Peyer's patch (tissue), 4 donors: ENCODE measurements at regions not wholly inside any gene's neighbourhood (a gene's known extent, or its start where the extent isn't known, plus 50 kb on each side); places are given as distances from the start of the nearest gene placed in this dataset.
"Not testable (repeated sequence)": the region's sequence is repeated elsewhere in the genome, so short reads cannot be mapped to it uniquely, and the experiment has no call there.

ENCODE experiments used
- DNase-seq, 3 donors: peaks; one replicate each; pipeline ENCODE4 v3.0.0-alpha.2; 2017 to 2019
- H3K27ac ChIP-seq, 4 donors: fragments of 200-600 bp; sonication (generic); one replicate each; pipeline ENCODE4 v1.5.1; 2016 to 2019
- H3K27me3 ChIP-seq, 2 donors: fragments of 200-600 bp; sonication (generic); one replicate each; pipeline ENCODE4 v1.5.1; 2019
- H3K36me3 ChIP-seq, 3 donors: fragments of 200-600 bp; sonication (generic); one replicate each; pipeline ENCODE4 v1.5.1; 2016 to 2019
- H3K4me1 ChIP-seq, 4 donors: fragments of 200-600 bp; sonication (generic); one replicate each; pipeline ENCODE4 v1.5.1; 2016 to 2019
- H3K4me3 ChIP-seq, 4 donors: fragments of 200-600 bp; sonication (generic); 1 replicate in 3 of 4; 2 replicates in 1 of 4; pipeline ENCODE4 v1.5.1; 2016 to 2019; ENCODE audit warnings: mild to moderate bottlenecking in 1 of 4
- H3K9me3 ChIP-seq, 4 donors: fragments of 200-600 bp; sonication (generic); one replicate each; pipeline ENCODE4 v1.5.1; 2016 to 2019; ENCODE audit warnings: mild to moderate bottlenecking in 1 of 4
- POLR2A ChIP-seq, 2 donors: fragments of 450-650 bp; IDR thresholded peaks; one replicate each; pipeline ENCODE4 v1.5.1; 2017; ENCODE audit warnings: antibody characterized with exemption in 2 of 2, mild to moderate bottlenecking in 2 of 2, moderate library complexity in 2 of 2
- TF ChIP-seq, protein P1 (sequence below), 6 experiments: fragments of 450-650 bp in 4 of 6; fragments of 200-600 bp in 2 of 6; sonication (generic) in 1 of 6; IDR thresholded peaks; one replicate each; pipeline ENCODE4 v1.5.1; 2017 to 2019; ENCODE audit warnings: antibody characterized with exemption in 6 of 6, mild to moderate bottlenecking in 3 of 6, moderate library complexity in 1 of 6

DNA sequence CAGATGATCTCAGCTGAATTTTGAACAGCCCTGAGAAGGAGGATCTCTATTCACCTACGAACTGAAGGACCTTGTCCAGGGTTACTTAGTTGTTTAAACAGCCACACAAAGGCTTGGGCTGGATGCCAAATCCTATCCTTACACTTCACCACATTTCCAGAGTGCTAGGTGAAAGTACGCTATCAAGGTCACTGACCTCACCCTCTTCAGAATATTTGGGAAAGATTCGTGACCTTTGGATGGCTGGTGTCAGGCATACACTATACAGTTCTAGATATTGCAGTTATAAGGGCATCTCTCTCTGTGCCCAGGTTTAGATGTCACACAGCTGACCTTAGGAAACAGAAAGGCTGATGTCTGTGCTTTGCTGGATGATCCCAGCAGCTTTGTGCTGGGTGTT is 61.2 kb upstream of the ABLIM1 start:
- H3K4me1 ChIP-seq: peaks cover 0 to 9% (median 0%) of the 10 kb centered on the region in 4 donors
- no peaks in the 10 kb centered on the region for H3K36me3 ChIP-seq
- H3K9me3 ChIP-seq: no peaks in the 10 kb centered on the region
- DNase-seq: peak in 1 of 3 donors; percentile 66
- TF ChIP-seq, protein P1, sequence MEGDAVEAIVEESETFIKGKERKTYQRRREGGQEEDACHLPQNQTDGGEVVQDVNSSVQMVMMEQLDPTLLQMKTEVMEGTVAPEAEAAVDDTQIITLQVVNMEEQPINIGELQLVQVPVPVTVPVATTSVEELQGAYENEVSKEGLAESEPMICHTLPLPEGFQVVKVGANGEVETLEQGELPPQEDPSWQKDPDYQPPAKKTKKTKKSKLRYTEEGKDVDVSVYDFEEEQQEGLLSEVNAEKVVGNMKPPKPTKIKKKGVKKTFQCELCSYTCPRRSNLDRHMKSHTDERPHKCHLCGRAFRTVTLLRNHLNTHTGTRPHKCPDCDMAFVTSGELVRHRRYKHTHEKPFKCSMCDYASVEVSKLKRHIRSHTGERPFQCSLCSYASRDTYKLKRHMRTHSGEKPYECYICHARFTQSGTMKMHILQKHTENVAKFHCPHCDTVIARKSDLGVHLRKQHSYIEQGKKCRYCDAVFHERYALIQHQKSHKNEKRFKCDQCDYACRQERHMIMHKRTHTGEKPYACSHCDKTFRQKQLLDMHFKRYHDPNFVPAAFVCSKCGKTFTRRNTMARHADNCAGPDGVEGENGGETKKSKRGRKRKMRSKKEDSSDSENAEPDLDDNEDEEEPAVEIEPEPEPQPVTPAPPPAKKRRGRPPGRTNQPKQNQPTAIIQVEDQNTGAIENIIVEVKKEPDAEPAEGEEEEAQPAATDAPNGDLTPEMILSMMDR (IDR thresholded peaks at IDR 0.05): no peak
- no peak for TF ChIP-seq POLR2A (IDR thresholded peaks at IDR 0.05)
- H3K4me3 ChIP-seq: no peak overlapping the region
- peak overlapping the region in 1 of 4 donors; percentile 6 for H3K27ac ChIP-seq
- no peaks in the 10 kb centered on the region for H3K27me3 ChIP-seq

DNA sequence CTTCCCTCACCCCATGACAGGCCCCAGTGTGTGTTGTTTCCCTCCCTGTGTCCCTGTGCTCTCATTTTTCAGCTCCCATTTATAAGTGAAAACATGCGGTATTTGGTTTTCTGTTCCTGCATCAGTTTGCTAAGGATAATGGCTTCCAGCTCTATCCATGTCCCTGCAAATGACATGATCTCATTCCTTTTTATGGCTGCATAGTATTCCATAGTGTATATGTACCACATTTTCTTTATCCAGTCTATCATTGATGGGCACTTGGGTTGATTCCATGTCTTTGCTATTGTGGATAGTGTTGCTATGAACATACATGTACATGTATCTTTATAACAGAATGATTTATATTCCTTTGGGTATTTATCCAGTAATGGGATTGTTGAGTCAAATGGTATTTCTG is 61.9 kb upstream of the ABLIM1 start:
- H3K4me1 ChIP-seq, H3K9me3 ChIP-seq, H3K27ac ChIP-seq, H3K36me3 ChIP-seq, H3K27me3 ChIP-seq, DNase-seq, H3K4me3 ChIP-seq: not testable (repeated sequence)

DNA sequence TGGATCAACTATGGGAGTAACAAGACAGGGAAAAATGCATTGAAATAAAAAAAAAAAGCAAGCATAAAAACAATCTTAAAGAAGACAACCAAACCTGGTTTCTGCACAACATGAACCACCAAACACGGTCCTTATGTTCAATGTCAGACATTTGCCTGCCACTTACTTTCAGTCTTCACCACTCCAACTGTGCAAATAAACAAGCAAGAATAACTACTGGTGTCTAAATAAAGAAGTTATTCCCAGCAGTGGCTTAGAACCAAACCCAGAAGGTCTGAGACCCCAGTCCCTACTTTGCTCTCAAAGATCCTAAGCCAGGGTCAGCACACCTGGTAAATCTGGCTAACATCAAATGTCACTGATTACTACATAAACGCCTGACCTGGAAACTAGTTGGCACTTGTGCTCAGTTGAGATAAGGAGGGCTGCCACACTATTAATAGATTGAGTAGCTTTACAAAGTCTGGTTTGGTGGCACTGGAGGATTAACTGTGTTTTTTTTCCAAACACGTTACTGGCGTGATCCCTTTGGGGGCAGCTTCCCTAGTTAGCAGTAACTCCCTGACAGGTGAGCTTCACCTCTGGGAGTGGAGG is 62.7 kb upstream of the ABLIM1 start:
- no peak for DNase-seq
- H3K27me3 ChIP-seq: no peaks in the 10 kb centered on the region
- H3K4me3 ChIP-seq: no peak overlapping the region
- no peak overlapping the region for H3K27ac ChIP-seq
- TF ChIP-seq POLR2A (IDR thresholded peaks at IDR 0.05): no peak
- TF ChIP-seq, protein P1 (IDR thresholded peaks at IDR 0.05): no peak
- peaks cover 0 to 6% (median 0%) of the 10 kb centered on the region in 4 donors for H3K4me1 ChIP-seq
- no peaks in the 10 kb centered on the region for H3K9me3 ChIP-seq
- no peaks in the 10 kb centered on the region for H3K36me3 ChIP-seq

DNA sequence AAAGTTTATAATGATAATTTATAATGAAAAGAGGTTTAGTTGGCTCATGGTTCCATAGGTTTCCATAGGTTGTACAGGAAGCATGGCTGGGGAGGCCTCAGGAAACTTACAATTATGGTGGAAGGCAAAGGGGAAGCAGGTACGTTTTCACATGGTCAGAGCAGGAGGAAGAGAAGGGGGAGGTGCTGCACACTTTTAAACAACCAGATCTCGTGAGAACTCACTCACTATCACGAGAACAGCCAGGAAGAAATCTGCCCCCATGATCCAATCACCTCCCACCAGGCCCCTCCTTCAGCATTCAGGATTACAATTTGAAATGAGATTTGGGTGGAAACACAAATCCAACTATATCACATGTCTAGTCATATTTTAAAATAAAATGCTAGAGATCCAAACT is 64.1 kb upstream of the ABLIM1 start:
- not testable (repeated sequence) for H3K27ac ChIP-seq, DNase-seq, H3K27me3 ChIP-seq, H3K4me1 ChIP-seq, H3K36me3 ChIP-seq, H3K9me3 ChIP-seq, H3K4me3 ChIP-seq

DNA sequence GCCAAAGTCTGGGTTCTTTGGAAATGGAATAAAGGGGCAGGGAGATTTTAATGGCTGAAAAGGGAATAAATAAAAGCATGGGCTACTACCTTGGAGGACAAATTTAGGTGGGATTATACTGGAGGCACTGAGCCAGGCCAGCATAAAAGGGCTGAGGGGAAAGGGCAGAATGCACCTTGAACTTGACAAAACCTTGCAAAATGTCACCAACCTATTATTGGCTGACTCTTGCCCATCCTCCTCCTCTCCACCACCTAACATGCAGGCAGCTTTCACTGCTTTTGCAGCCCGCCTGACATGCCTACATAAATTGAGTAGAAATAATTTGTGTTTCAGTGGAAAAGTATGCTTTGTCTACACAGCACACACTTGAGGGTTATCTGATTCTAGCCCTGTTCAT is 65.3 kb upstream of the ABLIM1 start:
- DNase-seq: no peak
- no peaks in the 10 kb centered on the region for H3K27me3 ChIP-seq
- TF ChIP-seq, protein P1 (IDR thresholded peaks at IDR 0.05): no peak
- H3K36me3 ChIP-seq: no peaks in the 10 kb centered on the region
- no peaks in the 10 kb centered on the region for H3K9me3 ChIP-seq
- no peak overlapping the region for H3K4me3 ChIP-seq
- no peak overlapping the region for H3K27ac ChIP-seq
- peaks cover 0 to 6% (median 0%) of the 10 kb centered on the region in 4 donors for H3K4me1 ChIP-seq

DNA sequence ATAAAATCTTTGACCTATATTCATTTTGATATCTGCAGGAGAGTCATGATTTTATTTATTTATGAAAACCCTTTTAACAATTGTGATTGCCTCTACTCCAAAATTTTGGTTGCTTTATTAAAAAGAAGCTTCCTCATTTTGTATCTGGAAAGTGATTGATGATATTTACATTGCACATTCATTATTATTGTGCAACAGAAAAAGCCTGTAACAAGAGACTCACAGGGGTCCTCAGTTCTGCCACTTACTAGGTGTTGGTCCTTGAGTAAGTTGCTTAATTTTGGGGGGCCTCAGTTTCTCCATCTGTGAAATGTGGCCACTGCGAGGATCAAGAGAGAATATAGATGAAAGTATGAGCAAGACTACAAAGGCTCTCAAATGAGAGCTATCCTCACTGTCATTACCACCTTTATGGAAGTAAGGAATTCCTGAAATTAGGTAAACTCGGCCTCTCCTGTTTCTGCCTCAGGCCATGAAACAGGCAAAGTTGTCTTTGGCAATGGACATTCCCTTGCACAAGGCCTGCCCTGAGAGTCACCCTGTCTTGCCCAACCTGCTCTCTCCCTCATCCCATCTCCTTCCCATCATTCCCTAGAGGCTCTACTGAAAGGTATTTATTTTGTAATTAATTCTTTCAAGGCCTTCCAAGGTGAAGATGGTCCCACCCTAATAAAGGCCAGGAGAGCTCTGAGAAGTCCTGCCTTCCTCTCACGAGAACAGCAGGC is 66.1 kb upstream of the ABLIM1 start:
- no peaks in the 10 kb centered on the region for H3K9me3 ChIP-seq
- H3K36me3 ChIP-seq: no peaks in the 10 kb centered on the region
- no peak for TF ChIP-seq POLR2A (IDR thresholded peaks at IDR 0.05)
- TF ChIP-seq, protein P1 (IDR thresholded peaks at IDR 0.05): no peak
- peaks cover 0 to 6% (median 0%) of the 10 kb centered on the region in 4 donors for H3K4me1 ChIP-seq
- no peak overlapping the region for H3K27ac ChIP-seq
- H3K27me3 ChIP-seq: no peaks in the 10 kb centered on the region
- DNase-seq: no peak
- H3K4me3 ChIP-seq: no peak overlapping the region
